ENCODE measurements at regions not wholly inside any gene's neighbourhood (a gene's known extent, or its start where the extent isn't known, plus 50 kb on each side); places are given as distances from the start of the nearest gene placed in this dataset.

DNA sequence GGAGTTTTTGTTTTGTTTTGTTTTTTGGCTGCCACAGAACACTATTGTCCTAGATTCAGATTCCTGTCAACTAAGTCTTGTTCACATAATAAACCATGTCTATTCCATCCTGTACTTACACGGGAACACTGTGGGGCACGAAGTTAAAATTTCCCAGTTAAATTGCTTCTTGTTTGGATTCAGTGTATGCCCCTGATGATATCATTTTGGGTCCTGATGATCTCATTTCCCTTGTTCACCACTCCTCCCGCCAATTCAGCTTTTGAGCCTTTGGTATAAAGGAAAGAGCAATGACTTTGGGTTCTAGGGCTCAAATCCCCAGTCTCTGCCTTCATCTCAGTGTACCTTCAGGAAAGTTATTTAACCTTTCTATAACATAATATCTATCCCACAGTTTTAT, 333.5 kb downstream of the FBXW7 start:
- no peak for TF ChIP-seq ZFP3 (CRISPR knock-in tag; IDR thresholded peaks at IDR 0.05)
- TF ChIP-seq, protein P1, sequence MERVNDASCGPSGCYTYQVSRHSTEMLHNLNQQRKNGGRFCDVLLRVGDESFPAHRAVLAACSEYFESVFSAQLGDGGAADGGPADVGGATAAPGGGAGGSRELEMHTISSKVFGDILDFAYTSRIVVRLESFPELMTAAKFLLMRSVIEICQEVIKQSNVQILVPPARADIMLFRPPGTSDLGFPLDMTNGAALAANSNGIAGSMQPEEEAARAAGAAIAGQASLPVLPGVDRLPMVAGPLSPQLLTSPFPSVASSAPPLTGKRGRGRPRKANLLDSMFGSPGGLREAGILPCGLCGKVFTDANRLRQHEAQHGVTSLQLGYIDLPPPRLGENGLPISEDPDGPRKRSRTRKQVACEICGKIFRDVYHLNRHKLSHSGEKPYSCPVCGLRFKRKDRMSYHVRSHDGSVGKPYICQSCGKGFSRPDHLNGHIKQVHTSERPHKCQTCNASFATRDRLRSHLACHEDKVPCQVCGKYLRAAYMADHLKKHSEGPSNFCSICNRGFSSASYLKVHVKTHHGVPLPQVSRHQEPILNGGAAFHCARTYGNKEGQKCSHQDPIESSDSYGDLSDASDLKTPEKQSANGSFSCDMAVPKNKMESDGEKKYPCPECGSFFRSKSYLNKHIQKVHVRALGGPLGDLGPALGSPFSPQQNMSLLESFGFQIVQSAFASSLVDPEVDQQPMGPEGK (CRISPR knock-in tag; IDR thresholded peaks at IDR 0.05; ENCODE audit: borderline replicate concordance): no peak
- TF ChIP-seq ARNTL (CRISPR knock-in tag; IDR thresholded peaks at IDR 0.05; ENCODE audit: borderline replicate concordance, low read depth): no peak
- TF ChIP-seq ZC3H10 (CRISPR knock-in tag; IDR thresholded peaks at IDR 0.05): no peak
- TF ChIP-seq, protein P2, sequence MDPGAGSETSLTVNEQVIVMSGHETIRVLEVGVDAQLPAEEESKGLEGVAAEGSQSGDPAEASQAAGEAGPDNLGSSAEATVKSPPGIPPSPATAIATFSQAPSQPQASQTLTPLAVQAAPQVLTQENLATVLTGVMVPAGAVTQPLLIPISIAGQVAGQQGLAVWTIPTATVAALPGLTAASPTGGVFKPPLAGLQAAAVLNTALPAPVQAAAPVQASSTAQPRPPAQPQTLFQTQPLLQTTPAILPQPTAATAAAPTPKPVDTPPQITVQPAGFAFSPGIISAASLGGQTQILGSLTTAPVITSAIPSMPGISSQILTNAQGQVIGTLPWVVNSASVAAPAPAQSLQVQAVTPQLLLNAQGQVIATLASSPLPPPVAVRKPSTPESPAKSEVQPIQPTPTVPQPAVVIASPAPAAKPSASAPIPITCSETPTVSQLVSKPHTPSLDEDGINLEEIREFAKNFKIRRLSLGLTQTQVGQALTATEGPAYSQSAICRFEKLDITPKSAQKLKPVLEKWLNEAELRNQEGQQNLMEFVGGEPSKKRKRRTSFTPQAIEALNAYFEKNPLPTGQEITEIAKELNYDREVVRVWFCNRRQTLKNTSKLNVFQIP (CRISPR knock-in tag; IDR thresholded peaks at IDR 0.05; ENCODE audit: borderline replicate concordance, low read depth): no peak
- no peak for TF ChIP-seq ZNF70 (CRISPR knock-in tag; IDR thresholded peaks at IDR 0.05)
- no peak for TF ChIP-seq ZNF565 (CRISPR knock-in tag; conservative IDR thresholded peaks at IDR 0.05; ENCODE audit: low read depth)
- TF ChIP-seq, protein P3, sequence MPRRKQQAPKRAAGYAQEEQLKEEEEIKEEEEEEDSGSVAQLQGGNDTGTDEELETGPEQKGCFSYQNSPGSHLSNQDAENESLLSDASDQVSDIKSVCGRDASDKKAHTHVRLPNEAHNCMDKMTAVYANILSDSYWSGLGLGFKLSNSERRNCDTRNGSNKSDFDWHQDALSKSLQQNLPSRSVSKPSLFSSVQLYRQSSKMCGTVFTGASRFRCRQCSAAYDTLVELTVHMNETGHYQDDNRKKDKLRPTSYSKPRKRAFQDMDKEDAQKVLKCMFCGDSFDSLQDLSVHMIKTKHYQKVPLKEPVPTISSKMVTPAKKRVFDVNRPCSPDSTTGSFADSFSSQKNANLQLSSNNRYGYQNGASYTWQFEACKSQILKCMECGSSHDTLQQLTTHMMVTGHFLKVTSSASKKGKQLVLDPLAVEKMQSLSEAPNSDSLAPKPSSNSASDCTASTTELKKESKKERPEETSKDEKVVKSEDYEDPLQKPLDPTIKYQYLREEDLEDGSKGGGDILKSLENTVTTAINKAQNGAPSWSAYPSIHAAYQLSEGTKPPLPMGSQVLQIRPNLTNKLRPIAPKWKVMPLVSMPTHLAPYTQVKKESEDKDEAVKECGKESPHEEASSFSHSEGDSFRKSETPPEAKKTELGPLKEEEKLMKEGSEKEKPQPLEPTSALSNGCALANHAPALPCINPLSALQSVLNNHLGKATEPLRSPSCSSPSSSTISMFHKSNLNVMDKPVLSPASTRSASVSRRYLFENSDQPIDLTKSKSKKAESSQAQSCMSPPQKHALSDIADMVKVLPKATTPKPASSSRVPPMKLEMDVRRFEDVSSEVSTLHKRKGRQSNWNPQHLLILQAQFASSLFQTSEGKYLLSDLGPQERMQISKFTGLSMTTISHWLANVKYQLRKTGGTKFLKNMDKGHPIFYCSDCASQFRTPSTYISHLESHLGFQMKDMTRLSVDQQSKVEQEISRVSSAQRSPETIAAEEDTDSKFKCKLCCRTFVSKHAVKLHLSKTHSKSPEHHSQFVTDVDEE (CRISPR knock-in tag; IDR thresholded peaks at IDR 0.05): no peak
- no peak for TF ChIP-seq ZNF8 (CRISPR knock-in tag; IDR thresholded peaks at IDR 0.05)
